Muscle layer of colon (tissue), 2 donors: ENCODE measurements at regions not wholly inside any gene's neighbourhood (a gene's known extent, or its start where the extent isn't known, plus 50 kb on each side); places are given as distances from the start of the nearest gene placed in this dataset.

Experiments used
- H3K27ac ChIP-seq: one replicate; pipeline ENCODE4 v1.7.0; 2013; ENCODE audit warnings: low read depth, mild to moderate bottlenecking, low read length, moderate library complexity
- H3K27me3 ChIP-seq, 2 donors: one replicate each; pipeline ENCODE4 v1.7.0; 2013; ENCODE audit warnings: low read length in 2 of 2, mild to moderate bottlenecking in 2 of 2; ENCODE audit not compliant: insufficient read depth in 2 of 2, control insufficient read depth in 1 of 2
- H3K36me3 ChIP-seq: one replicate; pipeline ENCODE4 v1.7.0; 2013; ENCODE audit warnings: mild to moderate bottlenecking, low read length; ENCODE audit not compliant: insufficient read depth
- H3K4me1 ChIP-seq: one replicate; pipeline ENCODE4 v1.7.0; 2013; ENCODE audit warnings: mild to moderate bottlenecking, low read length; ENCODE audit not compliant: insufficient read depth
- H3K4me3 ChIP-seq, 2 donors: one replicate each; pipeline ENCODE4 v1.7.0; 2013; ENCODE audit warnings: low read length in 2 of 2, low read depth in 1 of 2, mild to moderate bottlenecking in 1 of 2, moderate library complexity in 1 of 2
- H3K9ac ChIP-seq: one replicate; pipeline ENCODE4 v1.7.0; 2013; ENCODE audit warnings: low read length
- H3K9me3 ChIP-seq: one replicate; pipeline ENCODE4 v1.7.0; 2013; ENCODE audit warnings: mild to moderate bottlenecking, low read length
- donor health status: abdominal sarcoma.
- donor health status: Adenocarcinoma of cecum.

- no peaks in the 10 kb centered on the region for H3K9me3 ChIP-seq
- no peaks in the 10 kb centered on the region for H3K36me3 ChIP-seq
- H3K4me3 ChIP-seq = no peak overlapping the region
- no peak overlapping the region for H3K9ac ChIP-seq
- H3K27me3 ChIP-seq = no peaks in the 10 kb centered on the region
- no peaks in the 10 kb centered on the region for H3K4me1 ChIP-seq
- H3K27ac ChIP-seq = no peak overlapping the region
These were observed 284.8 kb upstream of the PPP2R2D start for GRCh38 chr10:131616040-131616439.

DNA sequence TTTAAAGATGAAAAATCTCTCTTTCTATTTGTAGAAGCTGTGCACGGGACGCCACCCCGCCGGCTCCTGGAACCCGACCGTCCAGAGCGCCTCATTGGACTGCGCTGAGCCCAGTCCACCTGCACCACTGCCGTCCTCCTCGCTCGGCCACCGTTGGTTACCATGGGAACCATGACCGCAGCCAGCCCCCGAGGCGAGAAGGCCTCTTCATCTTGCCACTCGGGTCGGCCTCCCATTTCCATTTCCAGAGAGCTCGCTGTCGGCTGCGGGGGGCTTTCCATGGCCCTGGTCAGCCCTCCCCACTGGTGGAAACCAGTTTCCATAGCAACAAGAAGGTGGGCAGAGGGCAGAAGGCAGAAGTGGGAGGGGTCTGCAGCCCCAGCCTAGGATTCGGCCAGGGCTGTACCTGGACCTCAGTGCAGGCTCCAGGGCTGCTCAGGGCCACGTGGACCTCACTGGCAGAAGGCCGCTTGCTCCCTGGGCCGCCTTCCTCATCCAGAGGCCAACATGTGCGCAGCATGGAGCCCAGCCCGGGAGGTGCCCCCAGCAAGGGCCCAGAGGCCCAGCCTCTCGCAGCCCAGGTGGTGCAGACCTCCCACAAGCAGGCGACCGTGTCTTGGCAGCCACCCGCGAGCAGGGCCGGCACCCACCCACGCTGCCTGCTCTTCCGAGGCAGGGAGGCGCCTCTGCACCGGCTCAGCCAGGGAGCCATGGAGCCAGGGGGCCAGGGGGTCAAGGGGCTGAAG is 283.5 kb upstream of the PPP2R2D start:
- Histone ChIP-seq H3K9me3 (no peaks in the 10 kb centered on the region), H3K27me3 (no peaks in the 10 kb centered on the region), H3K36me3 (no peaks in the 10 kb centered on the region), H3K4me1 (no peaks in the 10 kb centered on the region), H3K9ac (no peak overlapping the region), H3K4me3 (no peak overlapping the region), H3K27ac (no peak overlapping the region)

DNA sequence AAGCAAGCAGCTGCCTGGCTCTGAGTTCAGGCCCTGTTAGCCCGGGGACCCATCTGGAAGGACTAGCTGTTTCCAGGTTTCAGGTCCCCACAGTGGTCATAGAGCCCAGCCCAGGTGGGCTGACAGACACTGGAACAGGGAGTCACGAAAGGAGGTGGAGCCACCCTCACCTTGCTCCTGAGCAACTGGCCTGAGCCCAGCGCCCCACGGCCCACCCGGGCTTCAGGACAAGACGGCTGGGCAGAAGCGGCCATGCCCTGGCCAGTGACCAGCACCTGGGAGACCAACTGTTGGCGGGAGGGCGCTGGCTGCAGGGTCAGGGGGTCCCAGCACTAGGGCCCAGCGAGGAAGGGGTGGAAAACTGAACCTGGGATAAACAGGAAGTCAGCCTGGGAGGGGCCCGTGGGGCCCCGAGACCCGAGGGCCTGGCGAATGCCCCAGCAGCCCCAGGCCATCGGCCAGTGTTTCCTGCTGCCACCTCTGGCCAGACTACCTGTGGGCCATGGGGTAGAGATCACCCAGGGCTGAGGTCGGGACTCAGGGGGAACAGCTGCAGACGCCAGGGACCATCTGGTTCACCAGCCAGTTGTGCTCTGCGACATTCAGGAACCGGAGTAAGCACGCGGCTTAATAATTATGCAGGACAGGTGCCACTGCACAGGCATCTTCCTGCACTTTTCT is 282.1 kb upstream of the PPP2R2D start:
- Histone ChIP-seq H3K4me1 (no peaks in the 10 kb centered on the region), H3K9me3 (no peaks in the 10 kb centered on the region), H3K27ac (no peak overlapping the region), H3K27me3 (no peaks in the 10 kb centered on the region), H3K9ac (no peak overlapping the region), H3K36me3 (no peaks in the 10 kb centered on the region), H3K4me3 (no peak overlapping the region)

DNA sequence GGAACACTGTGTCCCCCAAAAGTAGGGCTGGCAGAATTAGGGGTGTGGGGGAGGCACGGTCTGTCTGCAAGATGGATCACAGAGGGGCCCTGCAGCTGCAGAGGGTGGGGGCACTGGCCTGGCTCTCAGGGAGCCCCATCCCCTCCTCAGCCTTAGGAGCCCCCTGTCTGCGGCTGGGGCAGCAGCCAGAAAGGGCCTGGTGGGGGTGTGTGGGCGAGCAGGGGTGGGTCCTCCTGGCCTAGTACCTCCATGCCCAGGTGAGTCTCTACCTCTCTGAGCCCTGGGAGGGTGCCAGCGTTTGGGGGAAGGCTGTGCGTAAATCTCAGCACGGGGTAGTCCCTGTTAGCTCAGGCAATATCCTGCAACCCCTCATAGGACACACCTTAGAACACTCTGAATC is 280.5 kb upstream of the PPP2R2D start:
- Histone ChIP-seq H3K4me1 (no peaks in the 10 kb centered on the region), H3K4me3 (no peak overlapping the region), H3K27me3 (no peaks in the 10 kb centered on the region), H3K36me3 (no peaks in the 10 kb centered on the region), H3K9ac (no peak overlapping the region), H3K9me3 (no peaks in the 10 kb centered on the region), H3K27ac (no peak overlapping the region)

DNA sequence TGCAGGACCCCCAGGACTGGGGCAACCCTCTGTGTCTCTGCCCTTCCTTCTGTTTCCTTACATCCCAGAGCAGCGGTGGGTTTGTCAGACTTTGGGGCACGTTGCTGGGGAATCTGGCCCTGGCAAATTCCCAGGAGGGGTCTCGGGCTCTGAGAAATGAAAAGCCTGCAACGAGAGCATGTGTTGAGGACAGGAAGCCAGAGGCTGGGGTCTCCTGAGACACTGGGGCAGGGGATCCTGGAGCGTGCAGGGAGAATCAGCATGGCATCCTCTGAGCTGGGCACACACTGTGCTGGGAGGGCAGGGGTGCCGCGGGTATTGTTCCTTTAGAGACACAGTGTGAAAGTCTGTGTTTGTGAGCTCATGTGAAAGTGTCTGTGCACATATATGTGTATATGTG is 279.9 kb upstream of the PPP2R2D start:
- no peak overlapping the region for H3K27ac ChIP-seq
- no peaks in the 10 kb centered on the region for H3K36me3 ChIP-seq
- H3K9me3 ChIP-seq = no peaks in the 10 kb centered on the region
- H3K9ac ChIP-seq = no peak overlapping the region
- no peak overlapping the region for H3K4me3 ChIP-seq
- H3K4me1 ChIP-seq = no peaks in the 10 kb centered on the region
- no peaks in the 10 kb centered on the region for H3K27me3 ChIP-seq

GRCh38 chr10:131621784-131622624 is 278.8 kb upstream of the PPP2R2D start:
- Histone ChIP-seq H3K9ac (no peak overlapping the region), H3K9me3 (no peaks in the 10 kb centered on the region), H3K27ac (no peak overlapping the region), H3K36me3 (no peaks in the 10 kb centered on the region), H3K4me3 (no peak overlapping the region), H3K4me1 (no peaks in the 10 kb centered on the region), H3K27me3 (no peaks in the 10 kb centered on the region)

GRCh38 chr10:131625041-131625440 is 275.8 kb upstream of the PPP2R2D start:
- Histone ChIP-seq H3K4me3 (no peak overlapping the region), H3K27me3 (no peaks in the 10 kb centered on the region), H3K9me3 (no peaks in the 10 kb centered on the region), H3K36me3 (no peaks in the 10 kb centered on the region), H3K27ac (no peak overlapping the region), H3K4me1 (no peaks in the 10 kb centered on the region), H3K9ac (no peak overlapping the region)

DNA sequence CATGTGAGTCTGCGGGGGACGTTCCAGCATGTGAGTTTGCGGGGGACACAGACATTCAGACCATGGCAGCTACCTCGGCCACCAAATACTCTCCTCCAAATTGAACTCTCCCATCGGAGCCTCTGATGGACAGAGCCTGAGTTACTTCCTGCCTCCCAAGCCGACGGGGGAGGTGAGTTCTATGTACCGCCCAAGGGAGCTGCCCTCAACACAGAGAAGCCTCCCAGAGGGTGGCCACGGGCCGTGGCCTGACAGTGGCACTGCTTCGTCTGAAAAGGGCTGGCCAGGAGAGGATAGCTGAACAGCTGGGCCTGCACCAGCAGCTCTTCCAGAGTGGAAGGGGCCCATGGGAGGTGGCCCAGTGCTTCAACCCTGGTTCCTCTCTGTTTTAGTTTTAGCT is 274.5 kb upstream of the PPP2R2D start:
- no peaks in the 10 kb centered on the region for H3K4me1 ChIP-seq
- H3K27me3 ChIP-seq = no peaks in the 10 kb centered on the region
- no peak overlapping the region for H3K9ac ChIP-seq
- no peaks in the 10 kb centered on the region for H3K9me3 ChIP-seq
- no peaks in the 10 kb centered on the region for H3K36me3 ChIP-seq
- no peak overlapping the region for H3K27ac ChIP-seq
- H3K4me3 ChIP-seq = no peak overlapping the region

GRCh38 chr10:131629026-131629770 is 271.6 kb upstream of the PPP2R2D start:
- Histone ChIP-seq H3K4me3 (no peak overlapping the region), H3K9me3 (peaks cover under 1% of the 10 kb centered on the region), H3K27me3 (no peaks in the 10 kb centered on the region), H3K9ac (no peak overlapping the region), H3K4me1 (no peaks in the 10 kb centered on the region), H3K27ac (no peak overlapping the region), H3K36me3 (no peaks in the 10 kb centered on the region)

- Histone ChIP-seq H3K4me3 (no peak overlapping the region), H3K27me3 (no peaks in the 10 kb centered on the region), H3K36me3 (no peaks in the 10 kb centered on the region), H3K9ac (no peak overlapping the region), H3K4me1 (no peaks in the 10 kb centered on the region), H3K9me3 (peaks cover 6% of the 10 kb centered on the region), H3K27ac (no peak overlapping the region)
These were observed 270.0 kb upstream of the PPP2R2D start for GRCh38 chr10:131630772-131631258.

DNA sequence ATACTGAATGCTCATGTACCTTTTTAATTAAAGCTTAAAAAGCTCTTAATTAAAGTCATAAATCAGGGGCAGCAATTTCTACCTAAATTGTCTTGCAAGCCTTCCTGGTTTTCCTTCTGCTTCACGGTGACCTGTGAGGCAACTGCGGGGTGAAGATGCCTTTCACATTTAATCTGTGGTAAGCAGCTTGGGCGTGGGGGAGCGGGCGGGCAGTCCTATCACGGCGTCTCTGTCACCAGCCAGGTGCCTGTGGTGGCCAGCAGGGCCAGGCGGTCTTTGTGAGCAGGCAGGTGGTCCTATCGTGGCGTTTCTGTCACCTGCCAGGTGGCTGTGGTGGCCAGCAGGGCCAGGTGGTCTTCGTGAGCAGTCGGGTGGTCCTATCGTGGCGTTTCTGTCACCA is 269.2 kb upstream of the PPP2R2D start:
- no peak overlapping the region for H3K4me3 ChIP-seq
- H3K9me3 ChIP-seq = peaks cover 6% of the 10 kb centered on the region
- no peaks in the 10 kb centered on the region for H3K4me1 ChIP-seq
- no peaks in the 10 kb centered on the region for H3K27me3 ChIP-seq
- no peak overlapping the region for H3K9ac ChIP-seq
- no peak overlapping the region for H3K27ac ChIP-seq
- H3K36me3 ChIP-seq = no peaks in the 10 kb centered on the region
